HL-60 (cell line): ENCODE measurements at regions not wholly inside any gene's neighbourhood (a gene's known extent, or its start where the extent isn't known, plus 50 kb on each side); places are given as distances from the start of the nearest gene placed in this dataset.
"Not testable (repeated sequence)": the region's sequence is repeated elsewhere in the genome, so short reads cannot be mapped to it uniquely, and the experiment has no call there.

Source experiments
- POLR2AphosphoS5 ChIP-seq: IDR thresholded peaks from 2 replicates; pipeline ENCODE4 v1.6.1; 2012; ENCODE audit warnings: low read depth
- TF ChIP-seq, protein P1 (sequence below): IDR thresholded peaks from one replicate; pipeline ENCODE4 v1.5.1; 2011; ENCODE audit warnings: low read length, control low read depth, inconsistent platforms; ENCODE audit not compliant: insufficient read depth
- TF ChIP-seq, protein P2 (sequence below): IDR thresholded peaks from 2 replicates; pipeline ENCODE4 v1.6.1; 2012; ENCODE audit warnings: low read depth; ENCODE audit not compliant: insufficient replicate concordance

DNA sequence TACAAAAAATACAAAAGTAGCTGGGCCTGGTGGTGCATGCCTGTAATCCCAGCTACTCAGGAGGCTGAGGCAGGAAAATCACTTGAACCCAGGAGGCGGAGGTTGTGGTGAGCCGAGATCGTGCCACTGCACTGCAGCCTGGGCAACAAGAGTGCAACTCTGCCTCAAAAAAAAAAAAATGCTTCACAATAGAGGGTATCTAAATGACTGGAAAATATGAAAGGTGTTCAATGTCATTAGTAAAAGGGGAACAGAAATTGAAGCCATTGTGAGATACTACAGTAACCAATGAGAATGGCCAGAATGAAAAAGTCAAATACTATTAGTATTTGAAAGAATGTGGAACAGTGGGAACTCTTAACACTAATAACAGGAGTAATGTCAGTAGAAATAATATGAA is 96.1 kb upstream of the FAM241A start:
- TF ChIP-seq, protein P1, sequence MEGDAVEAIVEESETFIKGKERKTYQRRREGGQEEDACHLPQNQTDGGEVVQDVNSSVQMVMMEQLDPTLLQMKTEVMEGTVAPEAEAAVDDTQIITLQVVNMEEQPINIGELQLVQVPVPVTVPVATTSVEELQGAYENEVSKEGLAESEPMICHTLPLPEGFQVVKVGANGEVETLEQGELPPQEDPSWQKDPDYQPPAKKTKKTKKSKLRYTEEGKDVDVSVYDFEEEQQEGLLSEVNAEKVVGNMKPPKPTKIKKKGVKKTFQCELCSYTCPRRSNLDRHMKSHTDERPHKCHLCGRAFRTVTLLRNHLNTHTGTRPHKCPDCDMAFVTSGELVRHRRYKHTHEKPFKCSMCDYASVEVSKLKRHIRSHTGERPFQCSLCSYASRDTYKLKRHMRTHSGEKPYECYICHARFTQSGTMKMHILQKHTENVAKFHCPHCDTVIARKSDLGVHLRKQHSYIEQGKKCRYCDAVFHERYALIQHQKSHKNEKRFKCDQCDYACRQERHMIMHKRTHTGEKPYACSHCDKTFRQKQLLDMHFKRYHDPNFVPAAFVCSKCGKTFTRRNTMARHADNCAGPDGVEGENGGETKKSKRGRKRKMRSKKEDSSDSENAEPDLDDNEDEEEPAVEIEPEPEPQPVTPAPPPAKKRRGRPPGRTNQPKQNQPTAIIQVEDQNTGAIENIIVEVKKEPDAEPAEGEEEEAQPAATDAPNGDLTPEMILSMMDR = not testable (repeated sequence)
- TF ChIP-seq POLR2AphosphoS5 = not testable (repeated sequence)
- TF ChIP-seq, protein P2, sequence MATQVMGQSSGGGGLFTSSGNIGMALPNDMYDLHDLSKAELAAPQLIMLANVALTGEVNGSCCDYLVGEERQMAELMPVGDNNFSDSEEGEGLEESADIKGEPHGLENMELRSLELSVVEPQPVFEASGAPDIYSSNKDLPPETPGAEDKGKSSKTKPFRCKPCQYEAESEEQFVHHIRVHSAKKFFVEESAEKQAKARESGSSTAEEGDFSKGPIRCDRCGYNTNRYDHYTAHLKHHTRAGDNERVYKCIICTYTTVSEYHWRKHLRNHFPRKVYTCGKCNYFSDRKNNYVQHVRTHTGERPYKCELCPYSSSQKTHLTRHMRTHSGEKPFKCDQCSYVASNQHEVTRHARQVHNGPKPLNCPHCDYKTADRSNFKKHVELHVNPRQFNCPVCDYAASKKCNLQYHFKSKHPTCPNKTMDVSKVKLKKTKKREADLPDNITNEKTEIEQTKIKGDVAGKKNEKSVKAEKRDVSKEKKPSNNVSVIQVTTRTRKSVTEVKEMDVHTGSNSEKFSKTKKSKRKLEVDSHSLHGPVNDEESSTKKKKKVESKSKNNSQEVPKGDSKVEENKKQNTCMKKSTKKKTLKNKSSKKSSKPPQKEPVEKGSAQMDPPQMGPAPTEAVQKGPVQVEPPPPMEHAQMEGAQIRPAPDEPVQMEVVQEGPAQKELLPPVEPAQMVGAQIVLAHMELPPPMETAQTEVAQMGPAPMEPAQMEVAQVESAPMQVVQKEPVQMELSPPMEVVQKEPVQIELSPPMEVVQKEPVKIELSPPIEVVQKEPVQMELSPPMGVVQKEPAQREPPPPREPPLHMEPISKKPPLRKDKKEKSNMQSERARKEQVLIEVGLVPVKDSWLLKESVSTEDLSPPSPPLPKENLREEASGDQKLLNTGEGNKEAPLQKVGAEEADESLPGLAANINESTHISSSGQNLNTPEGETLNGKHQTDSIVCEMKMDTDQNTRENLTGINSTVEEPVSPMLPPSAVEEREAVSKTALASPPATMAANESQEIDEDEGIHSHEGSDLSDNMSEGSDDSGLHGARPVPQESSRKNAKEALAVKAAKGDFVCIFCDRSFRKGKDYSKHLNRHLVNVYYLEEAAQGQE = not testable (repeated sequence)
